HT-29 (cell line): ENCODE measurements at regions not wholly inside any gene's neighbourhood (a gene's known extent, or its start where the extent isn't known, plus 50 kb on each side); places are given as distances from the start of the nearest gene placed in this dataset.
"Not testable (repeated sequence)": the region's sequence is repeated elsewhere in the genome, so short reads cannot be mapped to it uniquely, and the experiment has no call there.

Experiments
- DNase-seq: peaks from one replicate; pipeline ENCODE4 v3.0.0-alpha.2; 2015; ENCODE audit warnings: low spot score

DNA sequence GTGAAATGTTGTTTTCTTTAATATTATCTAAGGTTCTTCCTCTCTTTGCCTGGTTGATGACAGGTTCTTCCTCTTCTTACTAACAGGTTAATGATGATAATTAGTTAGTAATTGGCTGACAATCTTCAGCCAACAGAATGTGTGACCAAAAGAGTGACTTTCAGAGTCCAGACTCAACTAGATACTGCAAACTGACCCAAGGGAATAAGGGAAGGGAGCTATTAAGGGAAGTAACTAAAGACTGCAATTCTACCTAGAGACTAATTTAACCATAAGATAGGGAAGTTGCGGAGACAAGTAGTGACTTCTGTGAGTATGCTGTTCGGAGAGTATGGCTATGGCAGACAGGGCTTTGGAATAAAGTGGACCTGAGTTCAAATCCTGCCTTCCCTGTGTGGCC is 127.3 kb upstream of the TACR1 start:
- no peak for DNase-seq

DNA sequence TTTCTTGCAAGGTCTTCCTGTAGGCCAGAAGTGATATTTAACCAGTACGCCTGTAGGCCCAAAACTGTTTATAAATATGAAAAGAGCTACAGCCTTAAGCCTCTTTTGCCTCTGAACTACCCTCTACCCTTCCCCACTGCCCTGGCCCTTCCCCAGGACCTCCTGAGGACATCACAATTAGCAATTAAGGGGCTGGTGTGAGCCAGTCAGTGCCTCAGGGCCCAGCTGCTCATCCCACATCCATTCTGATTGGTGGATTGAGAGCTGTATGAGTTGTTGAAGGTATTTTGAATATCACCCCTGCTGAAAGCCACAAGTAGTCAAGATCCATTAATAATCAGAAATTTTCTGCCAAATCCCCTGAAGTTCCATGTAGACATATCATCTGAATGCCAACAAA is 126.3 kb upstream of the TACR1 start:
- no peak for DNase-seq

DNA sequence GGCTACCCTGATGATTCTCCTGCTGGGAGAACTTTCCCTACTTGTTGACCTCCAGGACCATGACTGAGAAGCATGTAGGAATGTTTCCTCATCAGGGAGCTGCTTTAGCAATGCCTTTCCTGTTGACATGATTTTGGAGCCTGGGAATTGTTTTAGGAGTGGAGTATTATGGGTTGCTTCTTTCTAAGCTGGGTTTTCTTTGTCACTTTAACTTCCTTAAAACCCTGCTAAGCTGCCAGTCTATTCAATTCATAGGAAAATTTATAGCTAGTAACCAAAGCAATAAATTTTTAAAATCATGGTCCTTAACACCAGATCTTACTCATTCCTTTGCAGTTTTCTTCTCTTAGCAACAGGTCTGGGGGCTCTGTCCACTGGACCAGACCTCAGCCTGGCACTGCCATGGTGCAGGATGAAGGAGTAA is 125.6 kb upstream of the TACR1 start:
- no peak for DNase-seq

DNA sequence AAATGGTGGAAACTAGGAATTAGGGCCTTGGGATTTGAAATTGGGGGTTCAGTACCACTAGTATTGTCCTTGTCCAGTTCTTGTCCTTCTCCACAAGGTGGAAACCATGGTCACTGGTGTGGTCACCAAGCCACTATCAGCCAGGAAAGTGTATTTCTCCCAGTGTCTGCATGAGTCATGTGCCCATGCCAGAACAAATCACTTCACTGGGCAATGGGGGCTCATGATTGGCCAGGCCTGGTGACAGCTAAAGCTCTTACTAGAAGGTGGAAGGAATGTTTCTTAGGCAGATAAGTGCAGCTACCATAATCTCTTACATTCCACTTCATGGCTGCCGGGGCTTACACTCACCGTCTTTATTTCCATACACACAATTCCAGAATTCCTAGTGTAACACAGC is 124.8 kb upstream of the TACR1 start:
- DNase-seq: no peak

DNA sequence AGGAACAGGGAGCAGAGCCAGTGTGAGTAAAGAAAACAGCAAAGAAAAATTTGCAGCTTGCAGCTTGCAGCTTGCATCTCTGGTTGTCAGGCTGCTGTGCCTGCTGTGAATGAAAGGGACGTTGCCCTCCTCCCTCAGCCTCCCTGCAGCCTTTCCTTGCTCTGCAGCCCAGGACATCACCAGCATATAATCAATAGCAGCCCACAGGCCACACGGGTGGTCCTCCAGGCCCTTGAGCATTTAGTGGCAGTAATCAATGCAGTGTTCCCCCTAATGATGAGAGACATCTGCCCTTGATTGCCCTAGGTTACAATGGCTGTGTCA is 122.2 kb upstream of the TACR1 start:
- DNase-seq: no peak

DNA sequence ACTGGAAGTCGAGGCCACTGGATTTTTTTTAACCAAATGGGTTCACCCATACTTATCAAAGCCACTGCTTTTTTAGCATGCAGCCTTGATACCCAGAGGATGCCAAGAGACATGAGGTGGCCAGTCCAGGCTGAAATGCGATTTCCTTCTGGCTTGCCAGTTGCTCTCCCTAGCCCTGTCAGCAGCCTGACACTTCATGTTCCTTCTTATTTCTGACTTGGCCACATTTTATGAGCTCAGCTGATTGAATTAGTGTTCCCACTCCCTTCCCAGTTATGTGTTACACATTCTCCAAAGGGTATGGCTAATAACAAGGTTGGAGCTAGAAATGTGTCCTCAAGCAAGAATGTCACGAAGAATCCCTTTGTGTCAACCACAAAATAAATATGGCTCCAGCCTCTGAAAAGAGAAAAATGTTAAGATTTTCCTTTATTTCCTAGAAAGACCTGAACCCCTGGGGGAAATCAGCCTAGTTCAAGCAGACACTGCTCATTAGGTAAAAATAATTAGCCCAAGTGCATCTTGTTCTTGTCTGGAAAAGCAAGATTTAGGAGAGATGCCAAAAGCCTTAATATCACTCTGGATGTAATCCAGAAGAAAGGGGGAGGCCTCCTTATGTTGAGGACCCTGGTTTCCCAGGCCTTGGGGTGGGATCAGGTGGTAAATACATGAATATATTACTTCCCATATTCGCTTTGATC is 121.7 kb upstream of the TACR1 start:
- no peak for DNase-seq

DNA sequence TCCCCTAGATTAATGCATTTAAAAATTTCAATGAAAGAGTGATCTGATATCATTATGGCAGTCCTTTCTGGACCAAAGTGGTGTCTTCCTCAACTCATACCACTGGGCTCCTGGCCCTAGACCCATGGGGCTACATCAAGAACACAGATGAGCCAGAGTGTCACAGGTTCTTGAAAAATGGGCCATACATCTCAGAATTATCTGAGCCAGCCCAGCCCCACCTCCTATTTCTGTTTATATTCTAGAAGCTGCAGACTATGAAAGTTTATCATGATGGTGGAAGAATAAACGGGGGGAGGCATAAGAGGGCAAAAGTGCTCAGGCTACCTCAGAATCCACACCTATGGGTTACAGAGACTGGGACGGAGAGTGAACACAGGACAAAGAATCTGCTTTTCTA is 120.6 kb upstream of the TACR1 start:
- no peak for DNase-seq

DNA sequence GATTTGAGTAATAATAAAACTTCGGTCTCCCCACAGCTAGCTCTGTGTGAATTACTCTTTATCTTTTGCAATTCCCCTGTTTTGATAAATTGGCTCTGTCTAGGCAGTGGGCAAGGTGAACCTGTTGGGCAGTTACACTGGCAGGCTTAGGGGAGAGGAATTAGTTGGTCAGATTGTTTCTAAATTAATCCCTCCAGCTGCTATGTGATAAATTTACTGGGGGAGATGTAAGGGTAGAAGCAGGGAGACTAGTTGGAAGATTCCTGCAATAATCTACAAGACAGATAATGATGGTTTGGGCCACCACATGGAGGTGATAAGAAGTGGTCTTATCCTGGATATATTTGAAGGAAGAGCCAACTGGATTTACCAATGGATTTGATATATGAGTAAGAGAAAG is 118.5 kb upstream of the TACR1 start:
- DNase-seq: no peak

DNA sequence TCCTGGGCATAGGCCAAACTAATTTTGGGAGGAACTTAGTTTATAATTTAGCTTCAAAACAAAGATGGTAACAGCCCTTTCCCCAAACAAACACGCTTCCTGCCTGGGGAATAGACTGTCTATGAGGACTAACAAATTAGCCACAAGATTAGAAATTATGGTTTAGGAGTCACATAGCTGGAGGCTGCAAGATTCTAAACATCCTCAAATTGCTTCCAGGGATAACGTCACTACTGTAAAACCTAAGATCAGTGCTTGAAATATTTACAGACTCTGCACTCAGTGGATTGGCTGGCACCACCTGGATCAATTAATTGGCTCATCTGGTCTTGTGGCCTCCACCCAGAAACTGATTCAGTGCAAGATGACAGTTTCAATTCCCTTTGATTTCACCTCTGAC is 118.0 kb upstream of the TACR1 start:
- DNase-seq: no peak

DNA sequence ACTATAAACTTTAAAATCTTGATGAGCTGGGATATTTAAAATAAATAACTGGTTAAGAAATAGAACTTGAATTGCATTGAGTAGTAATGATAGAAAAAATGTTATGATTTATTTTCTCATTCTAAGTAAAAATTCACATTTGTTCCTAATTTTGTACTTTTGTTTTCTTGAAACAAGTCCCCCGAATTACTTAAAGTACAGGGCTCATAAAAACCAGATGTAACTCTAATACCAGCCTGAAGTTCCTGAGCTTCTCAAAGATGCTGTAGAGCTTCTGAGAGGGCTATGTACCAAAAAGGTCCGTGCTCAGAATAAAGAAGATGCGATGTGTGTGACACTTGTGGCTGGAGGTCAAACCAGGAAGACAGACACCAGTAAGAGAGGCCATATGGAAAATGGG is 116.1 kb upstream of the TACR1 start:
- DNase-seq: no peak

DNA sequence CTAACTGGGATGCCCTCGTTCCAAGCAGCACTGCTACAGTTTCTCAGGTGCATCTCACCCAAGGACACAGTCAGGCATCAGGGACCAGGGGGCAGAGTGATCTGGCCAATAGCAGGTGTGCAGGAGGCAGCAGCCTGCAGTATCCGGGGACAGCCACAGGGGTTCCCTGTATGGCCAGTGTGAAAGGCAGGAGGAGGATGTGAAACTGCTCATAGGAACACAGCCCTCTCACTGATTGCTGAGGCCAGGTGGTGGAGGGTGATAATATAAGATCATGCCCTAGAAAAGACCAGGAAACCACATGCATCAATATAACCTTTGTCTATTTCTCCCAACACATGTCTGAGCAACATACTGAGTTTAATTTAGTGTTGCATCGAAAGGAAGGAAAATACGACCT is 112.7 kb upstream of the TACR1 start:
- DNase-seq: peak; percentile 2

DNA sequence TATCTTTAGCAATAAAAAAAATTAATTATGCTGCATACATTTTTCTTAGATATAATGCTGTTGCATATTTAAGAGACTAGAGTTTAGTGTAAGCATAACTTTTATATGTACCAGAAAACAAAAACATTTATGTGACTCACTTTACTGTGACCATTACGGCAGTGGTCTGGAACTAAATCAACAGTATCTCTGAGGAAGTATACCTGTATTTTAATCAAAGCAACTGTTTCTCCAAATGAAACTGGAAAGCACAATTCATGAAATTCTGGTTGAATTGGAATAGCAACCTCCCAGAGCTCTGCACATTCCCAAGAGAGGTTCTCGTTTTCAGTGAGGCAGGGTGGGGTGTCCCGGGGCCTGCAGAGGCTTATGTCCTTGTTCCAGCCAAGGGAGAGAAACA is 112.2 kb upstream of the TACR1 start:
- no peak for DNase-seq

DNA sequence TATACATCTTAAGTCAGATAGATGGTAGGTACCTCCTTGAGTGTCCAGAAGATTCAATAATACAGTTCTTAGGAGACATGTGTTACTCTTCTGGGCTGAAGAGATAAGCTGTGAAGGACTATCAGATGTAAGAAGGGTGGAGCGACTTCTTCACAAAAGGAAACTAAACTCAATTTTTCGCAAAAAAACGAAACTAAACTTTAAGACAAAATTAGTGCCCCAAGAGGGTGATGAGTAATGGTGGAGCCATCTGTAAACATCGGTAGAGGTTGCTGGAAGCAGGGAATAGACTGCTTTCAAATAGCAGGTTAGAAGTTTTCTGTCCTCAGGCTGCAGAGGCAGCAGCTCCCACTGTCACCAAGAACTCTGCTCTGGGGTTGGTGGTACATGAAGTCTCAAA is 111.6 kb upstream of the TACR1 start:
- DNase-seq: no peak

DNA sequence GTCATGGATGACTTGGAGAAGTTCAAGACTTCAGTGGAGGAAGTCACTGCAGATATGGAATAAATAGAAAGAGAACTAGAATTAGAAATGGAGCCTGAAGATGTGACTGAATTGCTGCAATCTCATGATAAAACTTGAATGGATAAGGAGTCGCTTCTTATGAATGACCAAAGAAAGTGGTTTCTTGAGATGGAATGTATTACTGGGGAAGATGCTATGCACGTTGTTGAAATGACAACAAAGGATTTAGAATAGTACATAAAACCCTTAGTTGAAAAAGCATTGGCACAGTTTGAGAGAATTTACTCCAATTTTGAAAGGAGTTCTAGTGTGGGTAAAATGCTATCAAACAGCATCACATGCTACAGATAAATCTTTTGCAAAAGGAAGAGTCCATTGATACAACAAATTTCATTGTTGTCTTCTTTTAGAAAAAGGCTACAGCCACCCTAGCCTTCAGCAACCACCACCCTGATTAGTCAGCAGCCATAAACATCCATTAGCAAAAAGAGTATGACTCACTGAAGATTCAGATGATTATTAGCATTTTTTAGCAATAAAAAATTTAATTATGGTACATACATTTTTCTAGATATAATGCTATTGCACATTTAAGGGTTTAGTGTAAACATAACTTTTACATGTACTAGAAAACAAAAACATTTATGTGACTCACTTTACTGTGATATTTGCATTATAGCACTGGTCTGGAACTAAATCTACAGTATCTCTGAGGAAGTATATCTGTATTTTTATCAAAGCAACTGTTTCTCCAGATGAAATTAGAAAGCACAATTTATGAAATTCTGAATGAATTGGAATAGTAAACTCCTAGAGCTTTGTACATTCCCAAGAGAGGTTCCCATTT is 110.5 kb upstream of the TACR1 start:
- DNase-seq: no peak

DNA sequence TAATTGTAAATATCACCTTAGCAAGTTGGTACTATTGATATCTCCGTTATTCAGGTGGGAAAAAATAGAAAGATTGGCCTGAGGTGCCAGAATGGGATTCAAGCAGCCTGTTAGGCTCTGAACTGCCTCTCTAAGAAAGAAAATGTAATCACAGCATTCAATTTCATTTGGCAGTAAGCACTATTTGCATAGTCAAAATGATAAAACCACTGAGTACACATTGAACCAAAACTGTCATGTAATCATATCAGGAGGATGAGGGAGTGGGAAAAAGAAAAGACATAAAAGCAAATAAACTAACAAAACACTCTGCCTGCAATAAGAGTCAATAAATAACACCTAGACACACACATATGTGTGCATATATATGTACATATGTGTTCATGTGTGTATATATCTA is 103.9 kb upstream of the TACR1 start:
- DNase-seq: no peak

DNA sequence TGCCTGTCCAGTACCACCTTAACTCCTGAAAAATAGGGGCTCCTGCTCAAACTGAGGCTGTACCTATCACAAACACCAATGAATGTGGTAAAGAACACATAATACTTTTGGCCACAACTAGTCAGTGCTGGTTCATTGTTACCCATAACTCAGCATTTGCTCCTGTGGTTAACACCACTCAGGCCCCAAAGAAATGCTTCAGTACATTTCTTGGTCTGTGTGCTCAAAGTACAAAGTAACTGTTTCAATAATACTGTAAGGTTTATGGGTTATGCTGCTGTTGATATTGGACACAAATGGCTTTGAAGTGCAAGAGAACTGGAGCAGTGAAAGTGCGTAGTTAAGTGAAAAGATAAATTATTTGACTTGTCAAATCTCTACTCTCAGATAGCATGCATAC is 95.0 kb upstream of the TACR1 start:
- DNase-seq: no peak

DNA sequence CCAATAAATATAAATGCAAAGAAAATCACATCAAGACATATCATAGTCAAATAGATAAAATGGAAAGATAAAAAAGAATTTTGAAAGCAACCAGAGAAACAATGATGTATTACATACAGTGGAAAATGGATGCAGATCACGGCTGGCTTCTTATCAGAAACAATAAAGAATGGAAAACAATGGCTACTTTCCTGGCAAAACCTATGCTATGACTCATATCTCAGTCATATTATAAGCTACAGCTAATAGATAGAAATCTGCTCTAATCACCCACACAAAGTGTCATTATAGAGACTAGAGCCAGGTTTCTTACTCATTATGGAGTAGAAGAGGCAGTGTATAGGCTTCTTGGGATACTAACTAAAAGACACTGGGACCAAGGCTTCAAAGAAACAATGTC is 93.5 kb upstream of the TACR1 start:
- peak; percentile 12 for DNase-seq

DNA sequence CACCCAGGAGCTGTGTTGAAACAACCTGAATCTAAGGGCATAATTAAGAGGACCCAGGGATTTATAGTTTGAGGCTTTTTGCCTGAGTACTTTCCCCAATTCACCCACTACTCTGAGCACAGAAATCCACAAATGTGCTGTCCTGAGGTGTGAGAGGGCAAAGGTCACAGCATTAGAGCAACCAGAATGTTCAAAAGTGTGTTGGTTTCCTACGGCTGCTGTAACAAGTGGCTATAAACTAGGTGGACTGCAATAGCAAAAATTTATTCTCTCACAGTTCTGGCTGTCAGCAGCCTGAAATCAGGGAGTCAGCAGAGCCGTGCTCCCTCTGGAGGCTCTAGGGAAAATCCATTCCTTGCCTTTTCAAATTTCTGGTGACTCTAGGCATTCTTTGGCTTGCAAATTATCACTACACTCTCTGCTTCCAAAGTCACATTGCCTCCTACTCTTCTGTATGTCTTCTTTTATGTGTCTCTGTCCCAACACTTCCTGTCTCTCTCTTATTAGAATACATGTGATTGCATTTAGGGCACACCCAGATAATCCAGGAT is 91.4 kb upstream of the TACR1 start:
- DNase-seq: no peak

DNA sequence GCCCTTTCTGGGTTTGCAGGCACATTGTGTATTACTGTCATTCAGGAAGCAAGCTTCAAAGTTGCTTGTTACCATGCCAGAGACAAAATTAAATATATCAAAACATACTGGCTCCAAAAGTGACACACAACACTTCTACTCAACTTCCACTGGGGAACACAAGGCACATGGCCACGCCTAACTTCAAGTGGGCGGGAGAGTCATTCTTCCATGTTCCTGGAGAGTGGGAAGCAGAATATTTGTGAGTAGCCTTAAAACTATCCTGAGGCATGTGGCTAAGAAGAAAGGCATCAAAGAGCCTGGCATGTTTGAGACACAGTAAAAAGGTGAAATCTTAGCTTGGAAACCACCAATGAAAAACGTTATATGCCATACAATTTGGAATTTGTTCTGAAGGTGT is 90.5 kb upstream of the TACR1 start:
- DNase-seq: no peak

DNA sequence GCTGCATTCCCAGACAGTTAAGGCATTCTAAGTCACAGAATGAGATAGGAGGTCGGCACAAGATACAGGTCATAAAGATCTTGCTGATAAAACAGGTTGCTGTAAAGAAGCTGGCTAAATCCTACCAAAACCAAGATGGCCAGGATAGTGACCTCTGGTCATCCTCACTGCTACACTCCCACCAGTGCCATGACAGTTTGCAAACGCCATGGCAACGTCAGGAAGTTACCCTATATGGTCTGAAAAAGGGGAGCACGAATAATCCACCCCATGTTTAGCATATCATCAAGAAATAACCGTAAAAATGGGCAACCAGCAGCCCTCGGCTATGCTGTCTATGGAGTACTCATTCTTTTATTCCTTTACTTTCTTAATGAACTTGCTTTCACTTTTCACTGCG is 89.9 kb upstream of the TACR1 start:
- DNase-seq: not testable (repeated sequence)

DNA sequence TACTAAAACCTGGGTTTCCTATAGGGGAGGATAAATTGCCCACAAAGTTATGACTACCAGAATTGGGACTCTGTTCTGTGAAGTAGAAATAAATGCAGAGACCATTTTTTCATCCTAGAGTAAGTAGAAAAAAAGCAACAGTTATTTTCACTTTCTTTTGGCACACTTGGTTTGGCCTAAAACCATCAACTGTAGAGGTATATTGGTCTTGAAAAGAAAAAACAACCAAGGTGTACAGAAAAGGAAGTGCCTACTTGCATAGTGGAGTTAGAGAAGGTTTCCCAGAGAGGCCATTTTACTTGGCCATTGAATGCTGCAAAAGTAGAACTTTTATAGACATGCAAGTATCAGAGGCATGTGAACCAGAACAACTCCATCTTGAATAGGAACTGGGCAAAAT is 89.4 kb upstream of the TACR1 start:
- DNase-seq: no peak

DNA sequence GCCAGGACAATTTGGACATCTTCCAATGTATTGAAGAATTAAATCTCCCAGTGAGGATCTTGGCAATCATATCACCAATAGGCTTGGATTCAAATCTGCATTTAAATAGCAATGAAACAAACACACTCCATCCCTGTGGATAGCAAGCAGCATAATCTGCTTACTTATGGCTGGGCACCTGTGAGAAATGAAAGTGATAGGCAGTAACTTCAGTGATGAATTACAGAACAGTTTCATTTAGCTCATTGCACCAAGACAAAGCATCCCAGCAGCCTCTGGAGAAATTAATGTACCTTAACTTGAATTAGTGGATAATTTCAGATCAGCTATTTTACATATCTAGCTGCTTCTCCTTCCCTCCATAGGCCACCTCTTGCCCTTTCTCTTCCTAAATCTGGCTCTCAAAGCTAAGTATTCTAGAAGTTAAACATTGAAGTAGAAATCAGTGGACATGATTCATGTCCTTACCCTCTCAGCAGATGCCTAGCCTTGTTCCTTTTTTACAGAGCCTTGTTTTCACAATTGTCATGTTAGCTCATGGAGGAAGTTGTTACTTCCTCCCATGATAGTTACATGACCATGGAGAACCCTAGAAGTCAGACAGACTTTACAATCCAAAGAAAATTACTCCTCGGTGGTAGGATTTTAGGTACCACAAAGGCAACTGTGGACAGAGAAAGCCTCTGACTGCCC is 88.5 kb upstream of the TACR1 start:
- no peak for DNase-seq

DNA sequence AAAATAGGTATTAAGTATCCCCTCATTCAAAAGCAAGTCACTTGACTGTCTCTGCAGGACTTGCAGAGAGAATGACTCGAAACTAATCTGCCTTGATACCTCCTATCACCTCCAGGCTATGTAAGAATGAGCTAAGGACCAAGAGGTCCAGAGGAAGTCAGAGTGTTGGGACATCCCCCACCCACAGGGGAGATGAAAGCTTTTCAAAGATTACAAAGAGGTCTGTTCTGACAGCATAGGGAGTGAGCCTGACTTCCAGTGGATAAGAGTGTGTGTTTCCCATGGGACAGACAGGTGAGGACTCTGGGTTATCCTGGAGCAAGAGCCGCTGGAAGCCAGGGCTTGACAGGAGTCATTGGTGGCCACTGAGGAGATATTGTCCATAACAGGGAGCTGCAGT is 85.0 kb upstream of the TACR1 start:
- no peak for DNase-seq
